Astrocyte of the spinal cord (primary cell): ENCODE measurements at regions not wholly inside any gene's neighbourhood (a gene's known extent, or its start where the extent isn't known, plus 50 kb on each side); places are given as distances from the start of the nearest gene placed in this dataset.
"Not testable (repeated sequence)": the region's sequence is repeated elsewhere in the genome, so short reads cannot be mapped to it uniquely, and the experiment has no call there.

Source experiments
- DNase-seq: peaks from one replicate; pipeline ENCODE4 v3.0.0; 2011; ENCODE audit warnings: low read depth, low spot score
- H3K4me3 ChIP-seq: 2 replicates; pipeline ENCODE4 v1.5.1; 2011; ENCODE audit warnings: low read depth, mild to moderate bottlenecking, low read length, moderate library complexity
- in situ Hi-C: cut with HindIII; loops from 2 replicates; pipeline ENCODE4 v1.10.0; 2017; ENCODE audit warnings: low sequenced_read_pairs
- TF ChIP-seq, protein P1 (sequence below): IDR thresholded peaks from 2 replicates; pipeline ENCODE4 v1.5.1; 2012; ENCODE audit warnings: low read depth, mild to moderate bottlenecking, low read length, inconsistent platforms

- DNase-seq: peak; percentile 42
- H3K4me3 ChIP-seq: no peak overlapping the region
- TF ChIP-seq, protein P1, sequence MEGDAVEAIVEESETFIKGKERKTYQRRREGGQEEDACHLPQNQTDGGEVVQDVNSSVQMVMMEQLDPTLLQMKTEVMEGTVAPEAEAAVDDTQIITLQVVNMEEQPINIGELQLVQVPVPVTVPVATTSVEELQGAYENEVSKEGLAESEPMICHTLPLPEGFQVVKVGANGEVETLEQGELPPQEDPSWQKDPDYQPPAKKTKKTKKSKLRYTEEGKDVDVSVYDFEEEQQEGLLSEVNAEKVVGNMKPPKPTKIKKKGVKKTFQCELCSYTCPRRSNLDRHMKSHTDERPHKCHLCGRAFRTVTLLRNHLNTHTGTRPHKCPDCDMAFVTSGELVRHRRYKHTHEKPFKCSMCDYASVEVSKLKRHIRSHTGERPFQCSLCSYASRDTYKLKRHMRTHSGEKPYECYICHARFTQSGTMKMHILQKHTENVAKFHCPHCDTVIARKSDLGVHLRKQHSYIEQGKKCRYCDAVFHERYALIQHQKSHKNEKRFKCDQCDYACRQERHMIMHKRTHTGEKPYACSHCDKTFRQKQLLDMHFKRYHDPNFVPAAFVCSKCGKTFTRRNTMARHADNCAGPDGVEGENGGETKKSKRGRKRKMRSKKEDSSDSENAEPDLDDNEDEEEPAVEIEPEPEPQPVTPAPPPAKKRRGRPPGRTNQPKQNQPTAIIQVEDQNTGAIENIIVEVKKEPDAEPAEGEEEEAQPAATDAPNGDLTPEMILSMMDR: no peak
- in situ Hi-C loops: no loop called here
These were observed 94.6 kb downstream of the CDC42EP3 start for GRCh38 chr2:37576831-37577230.

DNA sequence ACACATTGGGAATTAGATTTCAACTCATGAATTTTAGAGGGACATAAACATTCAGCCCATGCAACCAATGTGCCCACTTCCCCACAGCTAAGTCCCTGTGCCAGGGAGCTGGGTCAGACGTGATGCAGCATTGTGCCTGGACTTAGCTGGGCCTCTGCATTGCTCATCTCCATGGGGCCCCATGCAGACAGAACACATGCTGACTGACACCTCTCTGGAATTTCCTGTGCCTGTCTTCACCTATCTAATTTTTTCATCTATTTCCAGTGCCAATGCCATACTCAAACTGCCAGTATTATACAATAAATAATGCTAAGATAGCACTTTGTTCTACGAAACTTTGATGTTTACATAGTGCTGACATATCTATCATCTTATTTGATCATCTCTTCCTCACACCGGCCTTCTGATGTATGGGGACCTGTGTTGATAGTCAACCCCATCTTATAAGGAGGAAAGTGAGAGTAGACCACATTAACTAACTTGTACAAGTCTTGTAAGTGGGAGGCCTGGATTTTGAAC lies 92.2 kb downstream of the CDC42EP3 start:
- TF ChIP-seq, protein P1: no peak
- H3K4me3 ChIP-seq: no peak overlapping the region
- in situ Hi-C loops: no loop called here
- DNase-seq: no peak

GRCh38 chr2:37579949-37580348 lies 91.5 kb downstream of the CDC42EP3 start:
- H3K4me3 ChIP-seq, DNase-seq, in situ Hi-C loops: not testable (repeated sequence)

DNA sequence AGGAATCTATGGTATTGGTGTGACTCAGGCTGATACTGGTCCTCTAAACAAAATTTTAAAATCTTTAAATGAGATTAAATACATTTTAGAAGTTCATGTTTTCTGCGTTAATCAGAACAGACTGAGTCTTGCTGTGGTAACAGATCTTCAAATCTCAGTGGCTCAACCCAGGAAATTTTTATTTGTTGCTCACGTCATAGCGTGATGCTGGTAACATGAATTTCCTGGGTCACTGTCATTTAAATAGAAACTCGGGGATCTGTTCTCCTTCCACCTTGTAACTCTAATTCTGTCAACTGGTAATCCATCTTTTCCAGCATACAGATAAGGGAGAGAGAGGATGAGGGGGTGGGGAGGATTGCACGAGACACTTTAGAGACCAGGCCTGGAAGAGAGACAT lies 90.0 kb downstream of the CDC42EP3 start:
- in situ Hi-C loops: no loop called here
- no peak for DNase-seq
- TF ChIP-seq, protein P1: no peak
- H3K4me3 ChIP-seq: no peak overlapping the region

DNA sequence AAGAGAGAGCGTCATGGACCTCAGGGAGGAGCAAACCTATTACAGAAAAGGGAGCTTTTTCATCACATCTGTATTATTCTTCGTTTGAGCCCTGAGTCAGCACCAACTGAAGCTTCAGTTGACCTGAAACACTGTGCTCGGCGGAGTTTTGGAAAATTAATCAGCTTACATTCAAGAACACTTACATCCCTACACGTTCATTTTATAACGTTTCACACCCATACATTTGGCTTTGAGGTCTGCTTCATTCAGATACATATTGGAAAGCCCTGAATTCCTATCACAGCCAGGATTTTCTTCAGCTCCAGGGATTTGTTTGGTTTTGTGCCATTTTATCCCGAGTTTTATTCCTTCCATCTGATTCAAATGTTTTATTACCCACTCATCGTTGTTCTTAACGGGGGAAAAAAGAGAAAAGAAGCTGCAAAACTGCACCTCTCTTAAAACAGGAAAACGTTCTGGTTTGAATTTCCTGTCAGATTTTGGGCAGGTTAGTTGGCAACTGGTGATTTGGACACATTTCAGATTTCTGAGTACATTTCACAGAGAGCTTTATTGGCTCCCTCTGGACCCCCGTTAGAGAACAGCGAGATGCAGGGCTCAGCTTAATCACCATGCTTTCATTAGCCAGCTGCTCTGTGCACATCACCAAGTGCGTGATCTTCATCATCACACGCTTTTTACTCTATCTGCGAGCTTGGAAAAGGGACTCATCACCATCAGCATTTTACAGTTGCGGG lies 88.8 kb downstream of the CDC42EP3 start:
- H3K4me3 ChIP-seq: no peak overlapping the region
- TF ChIP-seq, protein P1: no peak
- no peak for DNase-seq
- in situ Hi-C loops: no loop called here

DNA sequence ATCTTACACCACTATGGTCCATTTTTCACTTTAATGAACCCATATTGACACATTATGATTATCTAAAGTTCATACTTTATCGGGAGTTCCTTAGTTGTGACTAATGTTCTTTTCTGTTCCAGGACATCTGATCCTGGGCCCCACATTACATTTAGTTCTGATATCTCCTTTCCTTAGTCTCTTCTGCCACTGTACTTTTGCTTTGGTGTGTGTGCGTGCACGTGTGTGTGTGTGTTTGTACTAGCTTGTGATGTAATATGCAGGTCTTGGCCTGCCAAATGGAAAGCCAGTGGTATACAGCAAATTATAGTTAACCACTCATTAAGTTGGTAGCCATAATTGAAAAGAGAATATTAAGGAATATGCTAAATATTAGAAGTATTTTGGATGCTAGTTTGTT lies 88.0 kb downstream of the CDC42EP3 start:
- TF ChIP-seq, protein P1: no peak
- no peak overlapping the region for H3K4me3 ChIP-seq
- no peak for DNase-seq
- in situ Hi-C loops: no loop called here

DNA sequence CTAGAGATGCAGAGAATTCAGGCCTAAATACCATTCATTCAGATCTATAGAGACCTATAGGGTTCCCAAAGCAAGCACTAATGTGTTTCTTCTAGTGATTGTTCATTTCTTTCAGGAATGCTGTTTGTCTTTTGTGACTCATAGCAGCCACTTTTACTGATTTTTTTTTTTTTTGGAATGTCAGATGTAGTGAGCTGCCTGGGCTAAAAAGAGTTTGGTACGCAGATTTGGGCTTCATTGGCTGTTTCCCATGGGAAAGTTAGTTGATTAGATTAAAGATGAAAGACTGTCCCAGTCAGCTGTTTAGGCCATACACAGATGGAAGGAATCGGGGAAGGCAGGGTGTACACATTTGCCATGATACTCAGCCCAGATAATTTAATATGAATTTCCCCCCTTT lies 87.6 kb downstream of the CDC42EP3 start:
- DNase-seq: peak; percentile 68
- in situ Hi-C loops: no loop called here
- no peak overlapping the region for H3K4me3 ChIP-seq
- TF ChIP-seq, protein P1: no peak
